ENCODE measurements at regions not wholly inside any gene's neighbourhood (a gene's known extent, or its start where the extent isn't known, plus 50 kb on each side); places are given as distances from the start of the nearest gene placed in this dataset.
"Not testable (repeated sequence)": the region's sequence is repeated elsewhere in the genome, so short reads cannot be mapped to it uniquely, and the experiment has no call there.

- TF ChIP-seq SP1 (IDR thresholded peaks at IDR 0.05; ENCODE audit: low read depth) (0 out of 2 replicates have a peak, but pooled peaks have one; percentile 9), JUND (IDR thresholded peaks at IDR 0.05) (peak; percentile 40), FOSL1 (IDR thresholded peaks at IDR 0.05; ENCODE audit: low read depth) (peak; percentile 48)
- H3K27ac ChIP-seq (ENCODE audit: low read depth, low read length); BruUV-seq (replicated peaks); CTCF ChIA-PET; H3K4me3 ChIP-seq (replicated peaks in 1 of 2; ENCODE audit: low read depth in 1 of 2, low read length in 2 of 2); H3K9ac ChIP-seq (ENCODE audit: low read length); H3K79me2 ChIP-seq (ENCODE audit: insufficient read depth, low read length); H3K27me3 ChIP-seq (ENCODE audit: insufficient read depth, low read length); H3K9me3 ChIP-seq (ENCODE audit: control insufficient read depth in 1 of 2, insufficient read depth in 1 of 2, low read depth in 1 of 2, low read length in 2 of 2); H3K36me3 ChIP-seq (ENCODE audit: control insufficient read depth in 1 of 2, insufficient read depth in 2 of 2, low read length in 2 of 2); POLR2A ChIA-PET; DNase-seq (ENCODE audit: low read depth, low spot score); intact Hi-C loops (cut with micrococcal nuclease); RAD21 ChIA-PET (ENCODE audit: low non-redundant PET in 1 of 2, low total read pairs in 2 of 2, uncharacterized antibody in 2 of 2, unreplicated experiment in 2 of 2); H4K20me1 ChIP-seq (ENCODE audit: insufficient read depth); H3K9me2 ChIP-seq (ENCODE audit: insufficient read depth); H2AFZ ChIP-seq (ENCODE audit: low read depth, low read length, poor library complexity, severe bottlenecking): not testable (repeated sequence)
- peak; percentile 38; the same call in 1 of the 2 replicates for ATAC-seq
- Histone ChIP-seq H3K4me2 (ENCODE audit: low read length) (peak overlapping the region; percentile 38), H3K4me1 (ENCODE audit: control insufficient read depth in 1 of 2, insufficient read depth in 2 of 2, low read length in 2 of 2) (peaks cover 0 to 46% of the 10 kb centered on the region in 2 experiments; a peak in 2 of 4 replicates)
These were observed 97.9 kb downstream of the TEX35 start for GRCh38 chr1:178610690-178611410.

GRCh38 chr1:178612261-178612660, 99.4 kb downstream of the TEX35 start:
- no peak for TF ChIP-seq MAX (IDR thresholded peaks at IDR 0.05)
- H3K4me2 ChIP-seq (ENCODE audit: low read length), result 0 out of 2 replicates have a peak overlapping the region, but pooled peaks have one; percentile 16
- no TSS peak for BruUV-seq (replicated peaks)
- no peak overlapping the region for H3K9ac ChIP-seq (ENCODE audit: low read length)
- no peaks in the 10 kb centered on the region for H3K36me3 ChIP-seq (ENCODE audit: control insufficient read depth in 1 of 2, insufficient read depth in 2 of 2, low read length in 2 of 2)
- H3K4me1 ChIP-seq (ENCODE audit: control insufficient read depth in 1 of 2, insufficient read depth in 2 of 2, low read length in 2 of 2), result peaks cover 0 to 43% of the 10 kb centered on the region in 2 experiments; a peak in 2 of 4 replicates
- H3K4me3 ChIP-seq (replicated peaks in 1 of 2; ENCODE audit: low read depth in 1 of 2, low read length in 2 of 2), result no peak overlapping the region
- ChIA-PET POLR2A (interaction anchor here (1.0 kb wide), 1 partner anchor 18 kb away, joined by 3 read pairs; no protein-coding TSS in a partner anchor), RAD21 (ENCODE audit: low non-redundant PET in 1 of 2, low total read pairs in 2 of 2, uncharacterized antibody in 2 of 2, unreplicated experiment in 2 of 2) (no interaction called here), CTCF (no interaction called here)
- no peaks in the 10 kb centered on the region for H3K27me3 ChIP-seq (ENCODE audit: insufficient read depth, low read length)
- intact Hi-C loops (cut with micrococcal nuclease), result no loop called here
- H3K9me3 ChIP-seq (ENCODE audit: control insufficient read depth in 1 of 2, insufficient read depth in 1 of 2, low read depth in 1 of 2, low read length in 2 of 2), result no peaks in the 10 kb centered on the region
- no peaks in the 10 kb centered on the region for H4K20me1 ChIP-seq (ENCODE audit: insufficient read depth)
- no peak overlapping the region for H3K27ac ChIP-seq (ENCODE audit: low read depth, low read length)
- H3K9me2 ChIP-seq (ENCODE audit: insufficient read depth), result no peaks in the 10 kb centered on the region
- H2AFZ ChIP-seq (ENCODE audit: low read depth, low read length, poor library complexity, severe bottlenecking), result peak overlapping the region; percentile 45
- no peak for DNase-seq (ENCODE audit: low read depth, low spot score)
- no peak for ATAC-seq
- H3K79me2 ChIP-seq (ENCODE audit: insufficient read depth, low read length), result no peaks in the 10 kb centered on the region
